NCI-H2029 treated with DMSO at 0.1 percent for 48 hours (cell line): ENCODE measurements at regions not wholly inside any gene's neighbourhood (a gene's known extent, or its start where the extent isn't known, plus 50 kb on each side); places are given as distances from the start of the nearest gene placed in this dataset.
"Not testable (repeated sequence)": the region's sequence is repeated elsewhere in the genome, so short reads cannot be mapped to it uniquely, and the experiment has no call there.

Experiments used
- DNase-seq: peaks from one replicate; lab custom pipeline; 2025; lab: John Stamatoyannopoulos, UW

- DNase-seq: no peak
Measured at GRCh38 chr5:9728261-9728660, 98.1 kb upstream of the TAS2R1 start.

- no peak for DNase-seq
Measured at GRCh38 chr5:9726931-9727330, 96.8 kb upstream of the TAS2R1 start.

GRCh38 chr5:9725265-9725664, 95.1 kb upstream of the TAS2R1 start:
- DNase-seq: not testable (repeated sequence)

GRCh38 chr5:9724707-9725106, 94.6 kb upstream of the TAS2R1 start:
- no peak for DNase-seq

GRCh38 chr5:9722601-9723180, 92.5 kb upstream of the TAS2R1 start:
- DNase-seq: no peak

GRCh38 chr5:9721161-9721560, 91.0 kb upstream of the TAS2R1 start:
- no peak for DNase-seq

- no peak for DNase-seq
Measured at GRCh38 chr5:9720361-9720760, 90.2 kb upstream of the TAS2R1 start.

- DNase-seq: no peak
Measured at GRCh38 chr5:9716838-9717281, 86.7 kb upstream of the TAS2R1 start.

- no peak for DNase-seq
Measured at GRCh38 chr5:9715891-9716335, 85.8 kb upstream of the TAS2R1 start.

- DNase-seq: no peak
Measured at GRCh38 chr5:9713959-9714586, 83.9 kb upstream of the TAS2R1 start.

GRCh38 chr5:9713356-9713755, 83.2 kb upstream of the TAS2R1 start:
- DNase-seq: no peak

- no peak for DNase-seq
Measured at GRCh38 chr5:9712911-9713310, 82.8 kb upstream of the TAS2R1 start.

- DNase-seq: no peak
Measured at GRCh38 chr5:9712506-9712905, 82.4 kb upstream of the TAS2R1 start.

- no peak for DNase-seq
Measured at GRCh38 chr5:9710069-9710468, 79.9 kb upstream of the TAS2R1 start.

GRCh38 chr5:9707732-9708462, 77.7 kb upstream of the TAS2R1 start:
- no peak for DNase-seq

GRCh38 chr5:9699681-9700080, 69.5 kb upstream of the TAS2R1 start:
- no peak for DNase-seq

- DNase-seq: no peak
Measured at GRCh38 chr5:9698841-9699240, 68.7 kb upstream of the TAS2R1 start.

- DNase-seq: no peak
Measured at GRCh38 chr5:9698125-9698826, 68.1 kb upstream of the TAS2R1 start.

- no peak for DNase-seq
Measured at GRCh38 chr5:9692576-9692975, 62.4 kb upstream of the TAS2R1 start.

GRCh38 chr5:9691261-9691660, 61.1 kb upstream of the TAS2R1 start:
- DNase-seq: no peak

- no peak for DNase-seq
Measured at GRCh38 chr5:9690751-9691150, 60.6 kb upstream of the TAS2R1 start.

GRCh38 chr5:9686216-9686615, 56.1 kb upstream of the TAS2R1 start:
- DNase-seq: no peak

- peak; percentile 1 for DNase-seq
Measured at GRCh38 chr5:9681706-9682105, 51.6 kb upstream of the TAS2R1 start.
